A673 (cell line): ENCODE measurements at regions not wholly inside any gene's neighbourhood (a gene's known extent, or its start where the extent isn't known, plus 50 kb on each side); places are given as distances from the start of the nearest gene placed in this dataset.

Experiments
- EZH2 ChIP-seq: fragments of 200-600 bp; sonication (generic); IDR thresholded peaks from 2 replicates; pipeline ENCODE4 v1.6.1; 2017; ENCODE audit warnings: borderline replicate concordance, low read depth, mild to moderate bottlenecking, mixed read lengths, antibody characterized with exemption, low read length; ENCODE audit not compliant: poor library complexity, severe bottlenecking
- TF ChIP-seq, protein P1 (sequence below): fragments of 300-800, 200-600 bp; sonication (generic); conservative IDR thresholded peaks from 2 replicates; pipeline ENCODE4 v1.5.1; 2017; ENCODE audit warnings: low read depth, mild to moderate bottlenecking, antibody characterized with exemption, low read length, moderate library complexity, mixed read lengths

DNA sequence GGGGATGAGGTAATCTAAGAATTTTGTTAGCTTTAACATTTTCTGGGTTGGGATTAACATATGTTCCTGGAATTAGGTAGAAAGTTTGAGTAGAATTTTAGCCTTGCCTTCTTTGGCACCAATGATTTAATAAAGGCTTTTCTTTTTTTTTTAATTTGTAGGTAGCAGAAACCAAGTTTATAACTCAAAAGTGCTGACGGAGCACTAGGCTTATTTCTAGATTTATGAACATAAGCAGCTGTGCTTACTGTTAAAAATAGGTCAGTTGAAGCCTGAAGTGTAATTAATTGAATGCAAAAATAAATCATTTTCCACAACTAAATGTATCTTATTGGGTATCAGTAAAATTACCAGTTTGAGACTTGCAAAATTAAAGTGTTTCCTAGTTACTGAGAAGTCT is 62.4 kb downstream of the TAF11L14 start:
- TF ChIP-seq, protein P1, sequence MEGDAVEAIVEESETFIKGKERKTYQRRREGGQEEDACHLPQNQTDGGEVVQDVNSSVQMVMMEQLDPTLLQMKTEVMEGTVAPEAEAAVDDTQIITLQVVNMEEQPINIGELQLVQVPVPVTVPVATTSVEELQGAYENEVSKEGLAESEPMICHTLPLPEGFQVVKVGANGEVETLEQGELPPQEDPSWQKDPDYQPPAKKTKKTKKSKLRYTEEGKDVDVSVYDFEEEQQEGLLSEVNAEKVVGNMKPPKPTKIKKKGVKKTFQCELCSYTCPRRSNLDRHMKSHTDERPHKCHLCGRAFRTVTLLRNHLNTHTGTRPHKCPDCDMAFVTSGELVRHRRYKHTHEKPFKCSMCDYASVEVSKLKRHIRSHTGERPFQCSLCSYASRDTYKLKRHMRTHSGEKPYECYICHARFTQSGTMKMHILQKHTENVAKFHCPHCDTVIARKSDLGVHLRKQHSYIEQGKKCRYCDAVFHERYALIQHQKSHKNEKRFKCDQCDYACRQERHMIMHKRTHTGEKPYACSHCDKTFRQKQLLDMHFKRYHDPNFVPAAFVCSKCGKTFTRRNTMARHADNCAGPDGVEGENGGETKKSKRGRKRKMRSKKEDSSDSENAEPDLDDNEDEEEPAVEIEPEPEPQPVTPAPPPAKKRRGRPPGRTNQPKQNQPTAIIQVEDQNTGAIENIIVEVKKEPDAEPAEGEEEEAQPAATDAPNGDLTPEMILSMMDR = no peak
- TF ChIP-seq EZH2 = no peak
